Loucy (cell line): ENCODE measurements at regions not wholly inside any gene's neighbourhood (a gene's known extent, or its start where the extent isn't known, plus 50 kb on each side); places are given as distances from the start of the nearest gene placed in this dataset.
A peak's percentile ranks its signal among the peaks of the same experiment; 100 is the strongest.

Experiments used
- H2AFZ ChIP-seq: fragments of 200-600 bp; sonication (generic); 2 replicates; pipeline ENCODE4 v1.6.0; 2016; ENCODE audit warnings: antibody characterized with exemption, mild to moderate bottlenecking, low read length, moderate library complexity
- H3F3A ChIP-seq: fragments of 200-600 bp; 2 replicates; pipeline ENCODE4 v1.6.0; 2016; ENCODE audit warnings: antibody characterized with exemption, low read depth, mild to moderate bottlenecking
- H3K27me3 ChIP-seq: fragments of 200-600 bp; sonication (generic); 2 replicates; pipeline ENCODE4 v1.6.1; 2014; ENCODE audit warnings: low read length, mild to moderate bottlenecking; ENCODE audit not compliant: insufficient read depth, poor library complexity, severe bottlenecking
- H3K36me3 ChIP-seq: fragments of 200-600 bp; sonication (generic); 2 replicates; pipeline ENCODE4 v1.6.1; 2016; ENCODE audit warnings: low read length; ENCODE audit not compliant: insufficient read depth
- H3K4me1 ChIP-seq: fragments of 200-600 bp; sonication (generic); 2 replicates; pipeline ENCODE4 v1.5.1; 2014; ENCODE audit warnings: low read length, mild to moderate bottlenecking; ENCODE audit not compliant: insufficient read depth, poor library complexity, severe bottlenecking
- H3K4me2 ChIP-seq: fragments of 200-600 bp; sonication (generic); 2 replicates; pipeline ENCODE4 v1.6.0; 2014; ENCODE audit warnings: antibody characterized with exemption, low read length, low read depth, mild to moderate bottlenecking; ENCODE audit not compliant: poor library complexity, severe bottlenecking
- H3K4me3 ChIP-seq: fragments of 200-600 bp; sonication (generic); 2 replicates; pipeline ENCODE4 v1.5.1; 2014; ENCODE audit warnings: low read length, mild to moderate bottlenecking, mixed read lengths; ENCODE audit not compliant: poor library complexity, severe bottlenecking
- H3K79me2 ChIP-seq: fragments of 200-600 bp; sonication (generic); 2 replicates; pipeline ENCODE4 v1.6.1; 2014; ENCODE audit warnings: low read length; ENCODE audit not compliant: insufficient read depth
- H3K9ac ChIP-seq: fragments of 200-600 bp; sonication (generic); 2 replicates; pipeline ENCODE4 v1.6.0; 2014; ENCODE audit warnings: mild to moderate bottlenecking, low read depth, low read length, moderate library complexity; ENCODE audit not compliant: poor library complexity, severe bottlenecking
- H3K9me2 ChIP-seq: fragments of 200-600 bp; sonication (generic); replicated peaks from 2 replicates; pipeline ENCODE4 v1.6.1; 2016; ENCODE audit warnings: low read depth, low read length, mixed read lengths
- H3K9me3 ChIP-seq: fragments of 200-600 bp; sonication (generic); 2 replicates; pipeline ENCODE4 v1.6.1; 2014; ENCODE audit warnings: mild to moderate bottlenecking, antibody characterized with exemption, low read length, low read depth; ENCODE audit not compliant: insufficient read depth
- H4K20me1 ChIP-seq: fragments of 200-600 bp; sonication (generic); 2 replicates; pipeline ENCODE4 v1.6.0; 2014; ENCODE audit warnings: antibody characterized with exemption, low read length, mild to moderate bottlenecking; ENCODE audit not compliant: insufficient read depth, poor library complexity, severe bottlenecking
- CTCF ChIP-seq: fragments of 200-600 bp; sonication (generic); conservative IDR thresholded peaks from 2 replicates; pipeline ENCODE4 v1.5.1; 2014; ENCODE audit warnings: mild to moderate bottlenecking, antibody characterized with exemption, low read length
- EZH2phosphoT487 ChIP-seq: fragments of 200-600 bp; IDR thresholded peaks from 2 replicates; pipeline ENCODE4 v1.6.1; 2018; ENCODE audit warnings: antibody characterized with exemption, mild to moderate bottlenecking, moderate library complexity, borderline replicate concordance

GRCh38 chr3:80788914-80789313 is 972.5 kb downstream of the GBE1 start:
- H3K4me3 ChIP-seq: no peak overlapping the region
- no peaks in the 10 kb centered on the region for H4K20me1 ChIP-seq
- no peak overlapping the region for H2AFZ ChIP-seq
- no peak overlapping the region for H3K4me2 ChIP-seq
- TF ChIP-seq EZH2phosphoT487: no peak
- TF ChIP-seq CTCF: no peak
- H3K9me3 ChIP-seq: no peaks in the 10 kb centered on the region
- H3K79me2 ChIP-seq: no peaks in the 10 kb centered on the region
- no peaks in the 10 kb centered on the region for H3K9me2 ChIP-seq
- H3K9ac ChIP-seq: no peak overlapping the region
- no peaks in the 10 kb centered on the region for H3K4me1 ChIP-seq
- H3K36me3 ChIP-seq: no peaks in the 10 kb centered on the region
- no peaks in the 10 kb centered on the region for H3F3A ChIP-seq
- H3K27me3 ChIP-seq: no peaks in the 10 kb centered on the region

GRCh38 chr3:80785875-80786274 is 975.6 kb downstream of the GBE1 start:
- Histone ChIP-seq H3F3A (no peaks in the 10 kb centered on the region), H3K4me3 (no peak overlapping the region), H3K9ac (no peak overlapping the region), H3K79me2 (no peaks in the 10 kb centered on the region), H4K20me1 (no peaks in the 10 kb centered on the region), H3K36me3 (no peaks in the 10 kb centered on the region), H3K9me3 (no peaks in the 10 kb centered on the region), H2AFZ (no peak overlapping the region), H3K4me1 (no peaks in the 10 kb centered on the region), H3K4me2 (no peak overlapping the region), H3K27me3 (no peaks in the 10 kb centered on the region), H3K9me2 (no peaks in the 10 kb centered on the region)
- TF ChIP-seq EZH2phosphoT487 (no peak), CTCF (no peak)

- H3K9me2 ChIP-seq: no peaks in the 10 kb centered on the region
- H3K4me3 ChIP-seq: no peak overlapping the region
- no peak overlapping the region for H3K4me2 ChIP-seq
- H3K9me3 ChIP-seq: no peaks in the 10 kb centered on the region
- H3K4me1 ChIP-seq: no peaks in the 10 kb centered on the region
- H3F3A ChIP-seq: no peaks in the 10 kb centered on the region
- H3K79me2 ChIP-seq: no peaks in the 10 kb centered on the region
- H3K36me3 ChIP-seq: no peaks in the 10 kb centered on the region
- H3K9ac ChIP-seq: no peak overlapping the region
- no peaks in the 10 kb centered on the region for H4K20me1 ChIP-seq
- no peak overlapping the region for H2AFZ ChIP-seq
- TF ChIP-seq EZH2phosphoT487: no peak
- peak; percentile 30 for TF ChIP-seq CTCF
- H3K27me3 ChIP-seq: no peaks in the 10 kb centered on the region
These were observed 976.0 kb downstream of the GBE1 start for GRCh38 chr3:80785475-80785874.
